ENCODE measurements at regions not wholly inside any gene's neighbourhood (a gene's known extent, or its start where the extent isn't known, plus 50 kb on each side); places are given as distances from the start of the nearest gene placed in this dataset.
"Not testable (repeated sequence)": the region's sequence is repeated elsewhere in the genome, so short reads cannot be mapped to it uniquely, and the experiment has no call there.

DNA sequence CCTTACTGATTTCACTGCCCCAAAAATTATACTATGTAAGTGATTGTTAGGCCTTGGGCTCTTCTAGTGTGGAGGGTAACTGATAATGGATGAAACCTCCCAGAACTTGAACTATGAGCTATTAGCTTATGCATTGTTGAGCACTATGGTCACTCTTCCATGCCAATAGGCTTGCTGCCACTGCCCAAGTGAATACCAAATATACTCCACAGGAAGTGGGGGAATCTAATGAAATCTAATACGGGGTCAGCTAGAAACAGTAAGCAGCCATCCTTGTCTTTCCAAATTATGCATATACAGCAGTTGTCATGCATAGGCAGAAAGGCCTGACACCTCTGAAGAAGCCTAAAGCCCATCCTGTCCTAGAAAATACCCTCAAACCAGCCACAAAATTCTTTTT is 198.7 kb upstream of the PTBP2 start:
- H3K27ac ChIP-seq = no peak overlapping the region

DNA sequence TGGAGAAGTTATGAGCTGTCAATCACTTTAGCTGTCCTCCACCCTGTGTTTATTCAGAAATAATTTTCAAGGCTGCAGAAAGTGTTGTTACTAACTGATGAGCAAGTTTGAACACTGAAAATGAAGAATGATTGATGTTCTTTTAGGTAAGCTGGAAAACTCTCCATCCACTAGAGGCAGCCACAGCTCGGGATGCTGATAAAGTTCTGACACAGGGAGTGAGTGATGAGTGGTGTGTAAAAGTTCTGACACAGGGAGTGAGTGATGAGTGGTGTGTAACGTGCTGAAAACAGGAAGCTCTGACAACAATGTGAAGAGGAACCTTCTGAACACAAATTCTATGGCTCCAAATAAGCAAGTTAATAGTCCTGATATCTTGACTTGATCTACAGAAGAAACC is 197.5 kb upstream of the PTBP2 start:
- Histone ChIP-seq H3K27ac (no peak overlapping the region), H3K4me3 (no peak overlapping the region)
- TF ChIP-seq, protein P1, sequence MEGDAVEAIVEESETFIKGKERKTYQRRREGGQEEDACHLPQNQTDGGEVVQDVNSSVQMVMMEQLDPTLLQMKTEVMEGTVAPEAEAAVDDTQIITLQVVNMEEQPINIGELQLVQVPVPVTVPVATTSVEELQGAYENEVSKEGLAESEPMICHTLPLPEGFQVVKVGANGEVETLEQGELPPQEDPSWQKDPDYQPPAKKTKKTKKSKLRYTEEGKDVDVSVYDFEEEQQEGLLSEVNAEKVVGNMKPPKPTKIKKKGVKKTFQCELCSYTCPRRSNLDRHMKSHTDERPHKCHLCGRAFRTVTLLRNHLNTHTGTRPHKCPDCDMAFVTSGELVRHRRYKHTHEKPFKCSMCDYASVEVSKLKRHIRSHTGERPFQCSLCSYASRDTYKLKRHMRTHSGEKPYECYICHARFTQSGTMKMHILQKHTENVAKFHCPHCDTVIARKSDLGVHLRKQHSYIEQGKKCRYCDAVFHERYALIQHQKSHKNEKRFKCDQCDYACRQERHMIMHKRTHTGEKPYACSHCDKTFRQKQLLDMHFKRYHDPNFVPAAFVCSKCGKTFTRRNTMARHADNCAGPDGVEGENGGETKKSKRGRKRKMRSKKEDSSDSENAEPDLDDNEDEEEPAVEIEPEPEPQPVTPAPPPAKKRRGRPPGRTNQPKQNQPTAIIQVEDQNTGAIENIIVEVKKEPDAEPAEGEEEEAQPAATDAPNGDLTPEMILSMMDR (IDR thresholded peaks at IDR 0.05) = no peak
- no peak for DNase-seq (ENCODE audit: low spot score)

More for the DNA sequence above, 198.7 kb upstream of the PTBP2 start:
- no peak overlapping the region for H3K4me3 ChIP-seq
- no peak for DNase-seq (ENCODE audit: low spot score)
- TF ChIP-seq, protein P1 (IDR thresholded peaks at IDR 0.05) = no peak

DNA sequence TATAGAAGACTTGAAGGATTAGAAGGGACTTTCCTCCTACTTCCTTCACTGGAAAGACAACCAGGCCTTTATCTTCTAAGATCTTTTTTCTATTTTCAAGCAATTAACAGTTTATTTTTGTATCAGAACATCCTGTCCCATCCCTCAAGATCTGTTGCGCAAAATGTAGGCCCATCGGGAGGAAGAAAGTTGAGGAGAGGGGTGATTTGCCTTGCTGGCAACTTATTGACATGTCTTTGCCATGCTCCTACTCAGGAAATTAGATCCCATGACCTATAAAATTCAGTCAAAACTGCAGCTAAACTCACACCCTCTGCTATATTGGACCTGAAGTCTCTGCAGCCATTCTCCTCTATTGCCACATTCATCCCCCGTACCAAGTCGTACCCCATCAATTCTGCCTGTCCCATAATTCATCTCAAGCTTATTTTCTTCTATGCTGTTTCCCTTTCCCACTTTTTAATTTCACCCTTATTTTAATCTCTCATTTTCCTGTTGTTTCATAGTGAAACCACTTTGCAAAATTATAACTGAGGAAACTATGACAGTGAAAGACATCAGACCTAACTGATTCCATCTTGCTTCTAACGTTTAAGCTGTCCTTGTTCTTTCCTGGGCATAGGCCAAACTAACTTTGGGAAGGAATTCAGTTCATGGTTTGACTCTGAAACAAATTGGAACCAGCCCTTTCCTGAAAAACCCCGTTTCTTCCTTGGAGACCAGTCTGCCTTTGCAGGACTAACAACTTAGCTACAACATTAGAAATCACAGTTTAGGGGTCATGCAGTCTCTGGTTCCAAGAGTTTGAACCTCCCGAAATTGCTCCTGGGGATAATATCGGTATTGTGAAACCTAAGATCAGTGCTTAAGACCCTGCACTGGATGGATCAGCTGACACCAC is 195.7 kb upstream of the PTBP2 start:
- Histone ChIP-seq H3K4me3 (no peak overlapping the region), H3K27ac (no peak overlapping the region)
- no peak for DNase-seq (ENCODE audit: low spot score)
- TF ChIP-seq, protein P1 (IDR thresholded peaks at IDR 0.05) = no peak

- DNase-seq (ENCODE audit: low spot score); H3K27ac ChIP-seq; H3K4me3 ChIP-seq: not testable (repeated sequence)
Observed at GRCh38 chr1:96528672-96529071, 192.9 kb upstream of the PTBP2 start.

GRCh38 chr1:96533820-96534219 is 187.8 kb upstream of the PTBP2 start:
- H3K27ac ChIP-seq = no peak overlapping the region
- no peak overlapping the region for H3K4me3 ChIP-seq
- no peak for DNase-seq (ENCODE audit: low spot score)
- TF ChIP-seq, protein P1 (IDR thresholded peaks at IDR 0.05) = no peak

DNA sequence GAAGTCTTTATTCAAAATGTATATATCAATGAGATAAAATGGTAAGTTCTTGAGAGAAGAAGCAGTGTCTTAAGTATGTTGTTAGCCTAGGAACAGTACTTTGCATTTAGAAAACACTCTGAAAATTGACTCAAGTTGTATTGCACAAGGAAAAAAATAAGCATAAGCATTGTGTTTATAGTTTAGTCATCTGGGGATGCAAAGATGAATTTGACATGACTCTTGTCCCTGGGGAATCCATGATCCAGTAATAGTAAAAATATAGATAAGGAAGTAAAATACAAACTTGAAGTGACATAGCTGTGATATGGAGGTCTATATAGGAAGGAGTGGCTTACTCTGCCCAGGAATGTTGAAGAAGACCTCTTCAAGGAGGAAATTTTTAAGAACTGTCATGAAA is 185.0 kb upstream of the PTBP2 start:
- no peak overlapping the region for H3K27ac ChIP-seq
- DNase-seq (ENCODE audit: low spot score) = no peak
- TF ChIP-seq, protein P1 (IDR thresholded peaks at IDR 0.05) = no peak
- no peak overlapping the region for H3K4me3 ChIP-seq

DNA sequence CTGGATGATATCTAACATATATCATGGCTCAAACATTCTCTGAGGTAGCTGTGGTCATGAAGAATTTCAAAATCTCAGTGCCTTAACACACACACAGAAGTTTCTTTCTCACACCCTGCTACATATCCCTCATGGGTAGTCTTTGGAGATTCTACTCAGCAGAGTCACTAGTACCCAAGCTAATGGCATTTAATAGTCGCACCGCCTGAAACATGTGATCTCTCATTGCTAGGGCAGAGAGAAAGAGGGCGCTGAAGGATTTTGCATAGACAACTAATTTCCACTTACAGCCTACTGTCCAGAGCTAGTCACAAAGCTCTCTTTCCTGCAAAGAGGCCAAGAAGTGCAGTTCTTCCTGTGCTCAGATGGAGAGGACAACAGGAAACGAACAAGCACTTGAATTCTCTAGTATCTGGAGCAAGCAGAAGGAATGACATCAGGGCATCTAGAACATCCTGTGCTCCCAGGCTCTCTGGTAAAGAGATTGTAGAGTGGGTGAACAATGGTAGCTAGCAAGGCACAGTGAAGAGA is 183.4 kb upstream of the PTBP2 start:
- TF ChIP-seq, protein P1 (IDR thresholded peaks at IDR 0.05) = no peak
- peak; percentile 71 for DNase-seq (ENCODE audit: low spot score)
- Histone ChIP-seq H3K27ac (peak overlapping the region; percentile 60 to 83), H3K4me3 (peak overlapping the region; percentile 18)
